ENCODE measurements at regions not wholly inside any gene's neighbourhood (a gene's known extent, or its start where the extent isn't known, plus 50 kb on each side); places are given as distances from the start of the nearest gene placed in this dataset.

DNA sequence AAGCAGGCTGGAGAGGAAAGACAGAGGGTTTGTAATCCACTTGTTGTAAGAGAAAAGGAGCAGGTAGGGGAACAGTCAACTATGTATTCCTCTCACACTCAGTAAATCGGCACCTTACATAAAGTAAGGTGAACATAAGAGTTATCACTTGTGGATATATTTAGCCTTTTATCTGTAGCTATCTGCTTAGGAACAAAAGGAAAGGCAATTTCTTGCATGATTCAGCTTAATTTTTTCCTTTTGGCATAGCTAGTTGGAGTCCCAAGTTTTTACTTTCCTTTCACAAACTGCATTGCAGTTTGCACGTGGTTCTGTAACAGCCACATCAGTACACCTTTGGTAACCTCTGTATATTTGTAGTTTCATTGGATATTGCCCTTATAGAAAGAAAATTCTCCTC lies 250.9 kb upstream of the PIK3R1 start:
- WGBS (ENCODE audit: insufficient coverage): no CpG with 5 or more reads among the region's 2 CpGs
- TF ChIP-seq EZH2 (IDR thresholded peaks at IDR 0.05; ENCODE audit: borderline replicate concordance, insufficient read depth, low read depth, low read length, poor library complexity, severe bottlenecking): no peak
- TF ChIP-seq, protein P1, sequence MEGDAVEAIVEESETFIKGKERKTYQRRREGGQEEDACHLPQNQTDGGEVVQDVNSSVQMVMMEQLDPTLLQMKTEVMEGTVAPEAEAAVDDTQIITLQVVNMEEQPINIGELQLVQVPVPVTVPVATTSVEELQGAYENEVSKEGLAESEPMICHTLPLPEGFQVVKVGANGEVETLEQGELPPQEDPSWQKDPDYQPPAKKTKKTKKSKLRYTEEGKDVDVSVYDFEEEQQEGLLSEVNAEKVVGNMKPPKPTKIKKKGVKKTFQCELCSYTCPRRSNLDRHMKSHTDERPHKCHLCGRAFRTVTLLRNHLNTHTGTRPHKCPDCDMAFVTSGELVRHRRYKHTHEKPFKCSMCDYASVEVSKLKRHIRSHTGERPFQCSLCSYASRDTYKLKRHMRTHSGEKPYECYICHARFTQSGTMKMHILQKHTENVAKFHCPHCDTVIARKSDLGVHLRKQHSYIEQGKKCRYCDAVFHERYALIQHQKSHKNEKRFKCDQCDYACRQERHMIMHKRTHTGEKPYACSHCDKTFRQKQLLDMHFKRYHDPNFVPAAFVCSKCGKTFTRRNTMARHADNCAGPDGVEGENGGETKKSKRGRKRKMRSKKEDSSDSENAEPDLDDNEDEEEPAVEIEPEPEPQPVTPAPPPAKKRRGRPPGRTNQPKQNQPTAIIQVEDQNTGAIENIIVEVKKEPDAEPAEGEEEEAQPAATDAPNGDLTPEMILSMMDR (IDR thresholded peaks at IDR 0.05): no peak
- Mint-ChIP-seq H3K4me1 (no peaks in the 10 kb centered on the region), H3K27ac (no peak overlapping the region), H3K9me3 (ENCODE audit: insufficient read depth) (no peaks in the 10 kb centered on the region), H3K27me3 (peaks cover 11% of the 10 kb centered on the region), H3K4me3 (no peak overlapping the region)
- H3K4me3 ChIP-seq (ENCODE audit: control extremely low read depth in 1 of 5, extremely low read depth in 1 of 5, insufficient read depth in 1 of 5, low read depth in 2 of 5, low read length in 4 of 5): no peak overlapping the region
- no peaks in the 10 kb centered on the region for H3K36me3 ChIP-seq (replicated peaks in 1 of 2; ENCODE audit: control extremely low read depth in 1 of 2, control insufficient read depth in 1 of 2, extremely low read depth in 1 of 2, insufficient read depth in 2 of 2, low read length in 1 of 2)
- H3K4me1 ChIP-seq (ENCODE audit: control insufficient read depth in 2 of 2, insufficient read depth in 2 of 2, low read length in 2 of 2): no peaks in the 10 kb centered on the region
- ChIA-PET CTCF (no interaction called here), POLR2A (no interaction called here)
- no peaks in the 10 kb centered on the region for H3K9me3 ChIP-seq (ENCODE audit: control extremely low read depth in 1 of 3, control insufficient read depth in 2 of 3, insufficient read depth in 1 of 3, low read length in 2 of 3)
- H3K4me2 ChIP-seq (replicated peaks; ENCODE audit: low read depth, low read length, poor library complexity, severe bottlenecking): no peak overlapping the region
- H3K27me3 ChIP-seq (replicated peaks in 1 of 4; ENCODE audit: control extremely low read depth in 1 of 4, control insufficient read depth in 3 of 4, insufficient read depth in 4 of 4, low read length in 3 of 4): no peaks in the 10 kb centered on the region
- ATAC-seq (ENCODE audit: low read depth) (no peak), DNase-seq (no peak)
- no peak overlapping the region for H2AFZ ChIP-seq (ENCODE audit: insufficient read depth, low read depth, low read length, poor library complexity, severe bottlenecking)
- no peaks in the 10 kb centered on the region for H3K79me2 ChIP-seq (ENCODE audit: control insufficient read depth, insufficient read depth, low read length)
- H3K9ac ChIP-seq (ENCODE audit: low read length): no peak overlapping the region
- no peak overlapping the region for H3K27ac ChIP-seq (ENCODE audit: low read length in 2 of 2)
- intact Hi-C loops (cut with micrococcal nuclease): loop anchor here (10.0 kb wide), 1 partner anchor 100 kb away; no protein-coding TSS in a partner anchor
- no peaks in the 10 kb centered on the region for H4K20me1 ChIP-seq (ENCODE audit: control insufficient read depth, insufficient read depth, low read length, poor library complexity, severe bottlenecking)

GRCh38 chr5:67963789-67964519 lies 251.6 kb upstream of the PIK3R1 start:
- no peak overlapping the region for H3K4me2 ChIP-seq (replicated peaks; ENCODE audit: low read depth, low read length, poor library complexity, severe bottlenecking)
- ATAC-seq (ENCODE audit: low read depth): no peak
- H3K27me3 ChIP-seq (replicated peaks in 1 of 4; ENCODE audit: control extremely low read depth in 1 of 4, control insufficient read depth in 3 of 4, insufficient read depth in 4 of 4, low read length in 3 of 4): peaks cover 0 to 5% (median 0%) of the 10 kb centered on the region in 4 experiments
- no peaks in the 10 kb centered on the region for H3K4me1 ChIP-seq (ENCODE audit: control insufficient read depth in 2 of 2, insufficient read depth in 2 of 2, low read length in 2 of 2)
- no peaks in the 10 kb centered on the region for H3K9me3 ChIP-seq (ENCODE audit: control extremely low read depth in 1 of 3, control insufficient read depth in 2 of 3, insufficient read depth in 1 of 3, low read length in 2 of 3)
- Mint-ChIP-seq H3K27me3 (peaks cover 11% of the 10 kb centered on the region), H3K4me1 (no peaks in the 10 kb centered on the region), H3K9me3 (ENCODE audit: insufficient read depth) (no peaks in the 10 kb centered on the region), H3K27ac (no peak overlapping the region), H3K4me3 (no peak overlapping the region)
- DNase-seq: no peak
- no peaks in the 10 kb centered on the region for H4K20me1 ChIP-seq (ENCODE audit: control insufficient read depth, insufficient read depth, low read length, poor library complexity, severe bottlenecking)
- 100% methylated on average over 2 of the region's 4 CpGs for WGBS (ENCODE audit: insufficient coverage)
- POLR2A ChIA-PET: no interaction called here
- H3K4me3 ChIP-seq (ENCODE audit: control extremely low read depth in 1 of 5, extremely low read depth in 1 of 5, insufficient read depth in 1 of 5, low read depth in 2 of 5, low read length in 4 of 5): no peak overlapping the region
- intact Hi-C loops (cut with micrococcal nuclease): loop anchor here (10.0 kb wide), 1 partner anchor 101 kb away; no protein-coding TSS in a partner anchor
- no peak overlapping the region for H2AFZ ChIP-seq (ENCODE audit: insufficient read depth, low read depth, low read length, poor library complexity, severe bottlenecking)
- H3K36me3 ChIP-seq (replicated peaks in 1 of 2; ENCODE audit: control extremely low read depth in 1 of 2, control insufficient read depth in 1 of 2, extremely low read depth in 1 of 2, insufficient read depth in 2 of 2, low read length in 1 of 2): no peaks in the 10 kb centered on the region
- CTCF ChIA-PET: no interaction called here
- no peaks in the 10 kb centered on the region for H3K79me2 ChIP-seq (ENCODE audit: control insufficient read depth, insufficient read depth, low read length)
- H3K9ac ChIP-seq (ENCODE audit: low read length): no peak overlapping the region
- TF ChIP-seq, protein P1 (IDR thresholded peaks at IDR 0.05): no peak
- TF ChIP-seq EZH2 (IDR thresholded peaks at IDR 0.05; ENCODE audit: borderline replicate concordance, insufficient read depth, low read depth, low read length, poor library complexity, severe bottlenecking): no peak
- H3K27ac ChIP-seq (ENCODE audit: low read length in 2 of 2): no peak overlapping the region

Measured in B cell (primary cell).